ENCODE measurements at regions not wholly inside any gene's neighbourhood (a gene's known extent, or its start where the extent isn't known, plus 50 kb on each side); places are given as distances from the start of the nearest gene placed in this dataset.

- TF ChIP-seq EZH2phosphoT487 (IDR thresholded peaks at IDR 0.05) (no peak), CTCF (IDR thresholded peaks at IDR 0.05) (no peak)
These were observed 585.3 kb upstream of the USP24 start for GRCh38 chr1:55800503-55800902.

Data from neural progenitor cell (in vitro differentiated cells).